Mesendoderm (in vitro differentiated cells): ENCODE measurements at regions not wholly inside any gene's neighbourhood (a gene's known extent, or its start where the extent isn't known, plus 50 kb on each side); places are given as distances from the start of the nearest gene placed in this dataset.

ENCODE experiments used
- DNase-seq: peaks from one replicate; pipeline ENCODE4 v3.0.0; 2013
- H2AK5ac ChIP-seq: 2 replicates; pipeline ENCODE4 v1.6.1; 2013; ENCODE audit warnings: low read length, inconsistent platforms
- H2BK120ac ChIP-seq: 2 replicates; pipeline ENCODE4 v1.6.1; 2013; ENCODE audit warnings: low read depth, mild to moderate bottlenecking, low read length, moderate library complexity, mixed read lengths
- H2BK15ac ChIP-seq: replicated peaks from 2 replicates; pipeline ENCODE4 v1.6.1; 2013; ENCODE audit warnings: low read depth, mild to moderate bottlenecking, moderate library complexity
- H2BK5ac ChIP-seq: 2 replicates; pipeline ENCODE4 v1.6.1; 2013; ENCODE audit warnings: low read length, inconsistent platforms
- H3K18ac ChIP-seq: 2 replicates; pipeline ENCODE4 v1.6.1; 2013; ENCODE audit warnings: mild to moderate bottlenecking, low read length, mixed read lengths
- H3K23ac ChIP-seq: one replicate; pipeline ENCODE4 v1.6.1; 2013; ENCODE audit warnings: low read length
- H3K27ac ChIP-seq: 2 replicates; pipeline ENCODE4 v1.5.1; 2013; ENCODE audit warnings: low read depth, mild to moderate bottlenecking, inconsistent platforms, low read length, moderate library complexity
- H3K27me3 ChIP-seq: 2 replicates; pipeline ENCODE4 v1.6.1; 2013; ENCODE audit warnings: low read length, control low read depth, mild to moderate bottlenecking, inconsistent platforms; ENCODE audit not compliant: insufficient read depth, poor library complexity
- H3K36me3 ChIP-seq: 2 replicates; pipeline ENCODE4 v1.6.1; 2013; ENCODE audit warnings: low read length, inconsistent platforms; ENCODE audit not compliant: control insufficient read depth, insufficient read depth
- H3K4ac ChIP-seq: one replicate; pipeline ENCODE4 v1.6.1; 2013; ENCODE audit warnings: low read depth, mild to moderate bottlenecking, low read length, moderate library complexity
- H3K4me1 ChIP-seq: 2 replicates; pipeline ENCODE4 v1.6.1; 2013; ENCODE audit warnings: low read depth, low read length, inconsistent platforms; ENCODE audit not compliant: control insufficient read depth
- H3K4me2 ChIP-seq: 2 replicates; pipeline ENCODE4 v1.6.1; 2013; ENCODE audit warnings: low read length
- H3K4me3 ChIP-seq: 2 replicates; pipeline ENCODE4 v1.5.1; 2013; ENCODE audit warnings: mild to moderate bottlenecking, low read length
- H3K56ac ChIP-seq: one replicate; pipeline ENCODE4 v1.6.1; 2013; ENCODE audit warnings: low read length
- H3K79me1 ChIP-seq: 2 replicates; pipeline ENCODE4 v1.6.1; 2013; ENCODE audit warnings: low read length, inconsistent platforms
- H3K79me2 ChIP-seq: 2 replicates; pipeline ENCODE4 v1.6.1; 2013; ENCODE audit warnings: mild to moderate bottlenecking, low read length; ENCODE audit not compliant: control insufficient read depth, insufficient read depth
- H3K9ac ChIP-seq: 2 replicates; pipeline ENCODE4 v1.6.1; 2013; ENCODE audit warnings: low read length, inconsistent platforms
- H4K5ac ChIP-seq: one replicate; pipeline ENCODE4 v1.6.1; 2013; ENCODE audit warnings: low read length
- H4K8ac ChIP-seq: one replicate; pipeline ENCODE4 v1.6.1; 2013; ENCODE audit warnings: low read depth, mild to moderate bottlenecking, control low read depth, low read length, moderate library complexity
- WGBS: extraction: QIAGEN DNeasy Blood & Tissue Kit; methylation state at CpG from one replicate; pipeline ENCODE4 v1.1.7; 2013; ENCODE audit warnings: low lambda C conversion rate, missing lambda C conversion rate; ENCODE audit not compliant: insufficient coverage; ENCODE audit errors: extremely low coverage; 5-methylcytosine and 5-hydroxymethylcytosine counted together

- Histone ChIP-seq H2BK15ac (no peak overlapping the region), H3K56ac (no peak overlapping the region), H2BK120ac (no peak overlapping the region), H3K18ac (no peak overlapping the region), H3K9ac (no peak overlapping the region), H3K27ac (no peak overlapping the region), H2AK5ac (no peak overlapping the region), H3K23ac (no peak overlapping the region), H2BK5ac (no peak overlapping the region), H3K4me2 (no peak overlapping the region), H3K79me1 (no peaks in the 10 kb centered on the region), H4K8ac (no peak overlapping the region), H3K36me3 (no peaks in the 10 kb centered on the region), H3K4ac (no peak overlapping the region), H3K4me1 (no peaks in the 10 kb centered on the region), H4K5ac (no peak overlapping the region), H3K4me3 (no peak overlapping the region), H3K27me3 (no peaks in the 10 kb centered on the region), H3K79me2 (no peaks in the 10 kb centered on the region)
- no CpG with 5 or more reads among the region's 14 CpGs for WGBS
- DNase-seq, result no peak
Measured at GRCh38 chr22:49099089-49099488, 728.6 kb downstream of the BRD1 start.

GRCh38 chr22:49097966-49098365 is 729.7 kb downstream of the BRD1 start:
- H3K79me2 ChIP-seq, result no peaks in the 10 kb centered on the region

GRCh38 chr22:49097171-49097925 is 730.3 kb downstream of the BRD1 start:
- Histone ChIP-seq H2BK15ac (no peak overlapping the region), H2BK120ac (no peak overlapping the region), H3K4me2 (no peak overlapping the region), H3K27me3 (no peaks in the 10 kb centered on the region), H3K27ac (no peak overlapping the region), H4K8ac (no peak overlapping the region), H2BK5ac (no peak overlapping the region), H2AK5ac (no peak overlapping the region), H3K23ac (no peak overlapping the region), H3K79me1 (no peaks in the 10 kb centered on the region), H3K4me1 (no peaks in the 10 kb centered on the region), H3K9ac (no peak overlapping the region), H3K4ac (no peak overlapping the region), H3K56ac (no peak overlapping the region), H4K5ac (no peak overlapping the region), H3K4me3 (no peak overlapping the region), H3K79me2 (no peaks in the 10 kb centered on the region), H3K18ac (no peak overlapping the region), H3K36me3 (no peaks in the 10 kb centered on the region)
- no peak for DNase-seq
- no CpG with 5 or more reads among the region's 20 CpGs for WGBS

More at GRCh38 chr22:49097966-49098365, 729.7 kb downstream of the BRD1 start:
- Histone ChIP-seq H3K4me2 (no peak overlapping the region), H3K36me3 (no peaks in the 10 kb centered on the region), H4K5ac (no peak overlapping the region), H3K27ac (no peak overlapping the region), H3K23ac (no peak overlapping the region), H3K18ac (no peak overlapping the region), H3K4me3 (no peak overlapping the region), H2BK5ac (no peak overlapping the region), H3K4ac (no peak overlapping the region), H2AK5ac (no peak overlapping the region), H3K27me3 (no peaks in the 10 kb centered on the region), H4K8ac (no peak overlapping the region), H3K56ac (no peak overlapping the region), H3K9ac (no peak overlapping the region), H2BK15ac (no peak overlapping the region), H3K4me1 (no peaks in the 10 kb centered on the region), H2BK120ac (no peak overlapping the region), H3K79me1 (no peaks in the 10 kb centered on the region)
- DNase-seq, result no peak
- WGBS, result no CpG with 5 or more reads among the region's 10 CpGs

GRCh38 chr22:49096476-49096875 is 731.2 kb downstream of the BRD1 start:
- Histone ChIP-seq H3K4me2 (no peak overlapping the region), H3K9ac (no peak overlapping the region), H3K79me2 (no peaks in the 10 kb centered on the region), H2BK5ac (no peak overlapping the region), H2BK120ac (no peak overlapping the region), H3K27me3 (no peaks in the 10 kb centered on the region), H4K8ac (no peak overlapping the region), H2BK15ac (no peak overlapping the region), H4K5ac (no peak overlapping the region), H2AK5ac (no peak overlapping the region), H3K36me3 (no peaks in the 10 kb centered on the region), H3K18ac (no peak overlapping the region), H3K4me1 (no peaks in the 10 kb centered on the region), H3K4ac (no peak overlapping the region), H3K27ac (no peak overlapping the region), H3K4me3 (no peak overlapping the region), H3K79me1 (no peaks in the 10 kb centered on the region), H3K23ac (no peak overlapping the region), H3K56ac (no peak overlapping the region)
- WGBS, result no CpG with 5 or more reads among the region's 9 CpGs
- DNase-seq, result no peak

GRCh38 chr22:49095366-49095765 is 732.3 kb downstream of the BRD1 start:
- H3K4me3 ChIP-seq, result no peak overlapping the region
- H3K4me2 ChIP-seq, result no peak overlapping the region

GRCh38 chr22:49094858-49095257 is 732.8 kb downstream of the BRD1 start:
- no peaks in the 10 kb centered on the region for H3K27me3 ChIP-seq
- H2AK5ac ChIP-seq, result no peak overlapping the region
- H3K4me3 ChIP-seq, result no peak overlapping the region
- H3K4me2 ChIP-seq, result no peak overlapping the region
- H3K79me1 ChIP-seq, result no peaks in the 10 kb centered on the region
- no peak overlapping the region for H3K18ac ChIP-seq
- H3K79me2 ChIP-seq, result no peaks in the 10 kb centered on the region
- no peak for DNase-seq
- no peak overlapping the region for H4K5ac ChIP-seq
- H3K56ac ChIP-seq, result peak overlapping the region; percentile 34
- H3K4me1 ChIP-seq, result no peaks in the 10 kb centered on the region
- no peak overlapping the region for H2BK5ac ChIP-seq
- no peak overlapping the region for H3K4ac ChIP-seq
- H3K9ac ChIP-seq, result no peak overlapping the region
- H4K8ac ChIP-seq, result no peak overlapping the region
- no peak overlapping the region for H2BK15ac ChIP-seq
- no peak overlapping the region for H3K27ac ChIP-seq
- no peaks in the 10 kb centered on the region for H3K36me3 ChIP-seq
- no peak overlapping the region for H3K23ac ChIP-seq
- WGBS, result no CpG with 5 or more reads among the region's 18 CpGs
- no peak overlapping the region for H2BK120ac ChIP-seq

More at GRCh38 chr22:49095366-49095765, 732.3 kb downstream of the BRD1 start:
- Histone ChIP-seq H3K9ac (no peak overlapping the region), H4K8ac (no peak overlapping the region), H3K27ac (no peak overlapping the region), H3K18ac (no peak overlapping the region), H3K4ac (no peak overlapping the region), H4K5ac (no peak overlapping the region), H3K27me3 (no peaks in the 10 kb centered on the region), H3K79me1 (no peaks in the 10 kb centered on the region), H2AK5ac (no peak overlapping the region), H3K56ac (no peak overlapping the region), H3K36me3 (no peaks in the 10 kb centered on the region), H3K23ac (no peak overlapping the region), H3K4me1 (no peaks in the 10 kb centered on the region), H2BK5ac (no peak overlapping the region), H2BK15ac (no peak overlapping the region), H2BK120ac (no peak overlapping the region), H3K79me2 (no peaks in the 10 kb centered on the region)
- no CpG with 5 or more reads among the region's 19 CpGs for WGBS
- DNase-seq, result no peak
